ENCODE measurements at regions not wholly inside any gene's neighbourhood (a gene's known extent, or its start where the extent isn't known, plus 50 kb on each side); places are given as distances from the start of the nearest gene placed in this dataset.
A peak's percentile ranks its signal among the peaks of the same experiment; 100 is the strongest.

DNA sequence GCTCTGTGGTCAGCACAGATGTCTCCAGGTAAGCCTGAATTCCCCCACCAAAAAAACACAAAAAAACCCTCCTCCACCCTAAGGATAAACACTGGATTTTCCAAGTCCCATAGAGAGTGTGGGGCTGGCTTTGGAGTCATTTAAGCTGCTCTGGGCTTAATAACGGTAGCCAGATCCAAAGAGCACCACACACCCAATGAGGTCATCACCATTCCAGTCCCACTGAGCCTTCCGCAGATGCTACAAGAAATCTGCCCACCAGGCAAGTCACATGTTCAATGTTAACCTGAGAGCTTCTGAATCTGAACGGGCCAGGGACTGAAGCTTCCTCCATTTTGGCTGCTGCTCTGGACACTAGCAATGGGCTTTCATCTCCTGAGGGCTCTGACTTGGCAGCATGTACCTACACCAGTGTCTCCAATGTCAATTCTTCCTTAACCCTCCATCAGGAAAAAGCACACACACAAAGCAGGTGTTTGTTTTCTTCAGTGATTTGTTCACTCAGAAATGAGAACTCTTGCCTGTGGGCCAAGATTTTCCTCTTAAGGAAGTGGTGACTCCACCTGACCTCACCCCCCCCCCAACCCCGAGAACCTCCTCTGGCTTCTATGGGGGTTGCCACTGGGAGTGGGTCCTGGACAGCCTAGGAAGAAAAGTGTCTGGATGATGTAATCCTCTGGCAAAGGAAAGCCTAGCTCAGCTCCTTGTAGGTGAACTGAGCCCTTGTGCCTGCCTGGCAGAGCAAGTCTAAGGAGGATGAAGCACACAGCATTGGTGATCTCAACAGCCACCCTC, 220.1 kb downstream of the FOXL1 start:
- no peak overlapping the region for H3K4me3 ChIP-seq (ENCODE audit: control insufficient read depth, low read depth, low read length)
- TF ChIP-seq, protein P1, sequence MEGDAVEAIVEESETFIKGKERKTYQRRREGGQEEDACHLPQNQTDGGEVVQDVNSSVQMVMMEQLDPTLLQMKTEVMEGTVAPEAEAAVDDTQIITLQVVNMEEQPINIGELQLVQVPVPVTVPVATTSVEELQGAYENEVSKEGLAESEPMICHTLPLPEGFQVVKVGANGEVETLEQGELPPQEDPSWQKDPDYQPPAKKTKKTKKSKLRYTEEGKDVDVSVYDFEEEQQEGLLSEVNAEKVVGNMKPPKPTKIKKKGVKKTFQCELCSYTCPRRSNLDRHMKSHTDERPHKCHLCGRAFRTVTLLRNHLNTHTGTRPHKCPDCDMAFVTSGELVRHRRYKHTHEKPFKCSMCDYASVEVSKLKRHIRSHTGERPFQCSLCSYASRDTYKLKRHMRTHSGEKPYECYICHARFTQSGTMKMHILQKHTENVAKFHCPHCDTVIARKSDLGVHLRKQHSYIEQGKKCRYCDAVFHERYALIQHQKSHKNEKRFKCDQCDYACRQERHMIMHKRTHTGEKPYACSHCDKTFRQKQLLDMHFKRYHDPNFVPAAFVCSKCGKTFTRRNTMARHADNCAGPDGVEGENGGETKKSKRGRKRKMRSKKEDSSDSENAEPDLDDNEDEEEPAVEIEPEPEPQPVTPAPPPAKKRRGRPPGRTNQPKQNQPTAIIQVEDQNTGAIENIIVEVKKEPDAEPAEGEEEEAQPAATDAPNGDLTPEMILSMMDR (conservative IDR thresholded peaks at IDR 0.05; ENCODE audit: control insufficient read depth, insufficient read depth, low read depth, low read length), result no peak
- peak; percentile 36 for DNase-seq (ENCODE audit: low read depth)

DNA sequence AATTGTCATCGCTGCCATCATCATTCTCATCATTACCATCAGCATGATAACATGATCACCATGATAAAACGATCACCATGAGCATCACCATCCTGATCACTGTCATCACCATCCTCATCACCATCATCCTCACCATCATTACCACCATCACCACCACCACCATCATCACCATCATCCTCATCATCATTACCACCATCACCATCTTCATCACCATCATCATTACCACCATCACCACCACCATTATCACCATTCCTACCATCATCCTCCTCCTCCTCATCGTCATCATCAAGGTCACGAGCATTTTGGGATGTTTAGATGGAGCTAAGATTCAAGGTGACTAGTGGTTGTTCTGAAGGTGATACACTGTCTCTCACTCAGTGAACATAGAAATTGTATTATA, 221.0 kb downstream of the FOXL1 start:
- TF ChIP-seq, protein P1 (conservative IDR thresholded peaks at IDR 0.05; ENCODE audit: control insufficient read depth, insufficient read depth, low read depth, low read length), result no peak
- no peak for DNase-seq (ENCODE audit: low read depth)
- no peak overlapping the region for H3K4me3 ChIP-seq (ENCODE audit: control insufficient read depth, low read depth, low read length)

DNA sequence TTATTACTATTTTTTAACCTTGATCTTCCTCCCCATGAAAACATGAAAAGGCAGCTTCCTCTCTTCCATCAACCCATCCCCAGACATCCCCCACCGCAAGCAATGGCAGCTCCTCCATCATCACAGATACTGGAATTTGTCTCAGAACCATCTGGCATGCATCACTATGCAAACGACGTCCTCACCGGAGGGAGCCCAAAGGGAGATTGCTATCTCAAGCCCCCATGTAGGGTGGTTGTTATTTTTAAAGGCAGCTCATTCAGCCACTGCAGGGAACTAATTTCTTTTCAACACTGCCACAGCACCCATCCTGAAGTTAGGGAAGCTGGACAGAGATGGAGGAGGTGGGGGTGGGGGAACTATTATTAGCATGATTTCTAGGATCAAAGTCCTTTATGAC, 222.5 kb downstream of the FOXL1 start:
- no peak for DNase-seq (ENCODE audit: low read depth)
- no peak overlapping the region for H3K4me3 ChIP-seq (ENCODE audit: control insufficient read depth, low read depth, low read length)
- TF ChIP-seq, protein P1 (conservative IDR thresholded peaks at IDR 0.05; ENCODE audit: control insufficient read depth, insufficient read depth, low read depth, low read length), result no peak

DNA sequence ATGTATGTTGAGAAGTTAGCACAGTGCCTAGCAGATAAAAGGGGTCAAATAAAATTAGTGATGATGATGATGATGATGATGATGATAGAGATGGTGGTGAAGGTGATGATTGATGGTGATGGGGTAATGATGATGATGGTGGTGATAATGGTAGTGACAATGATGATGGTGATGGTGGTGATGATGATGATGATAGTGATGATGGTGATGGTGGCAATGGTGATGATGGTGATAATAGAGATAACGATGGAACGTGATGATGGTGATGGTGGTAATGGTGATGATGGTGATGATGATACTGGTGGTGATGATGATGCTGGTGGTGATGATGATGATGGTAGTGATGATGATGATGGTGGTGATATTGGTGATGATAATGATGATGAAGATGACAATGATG, 223.7 kb downstream of the FOXL1 start:
- H3K4me3 ChIP-seq (ENCODE audit: control insufficient read depth, low read depth, low read length), result no peak overlapping the region
- TF ChIP-seq, protein P1 (conservative IDR thresholded peaks at IDR 0.05; ENCODE audit: control insufficient read depth, insufficient read depth, low read depth, low read length), result no peak
- DNase-seq (ENCODE audit: low read depth), result no peak

DNA sequence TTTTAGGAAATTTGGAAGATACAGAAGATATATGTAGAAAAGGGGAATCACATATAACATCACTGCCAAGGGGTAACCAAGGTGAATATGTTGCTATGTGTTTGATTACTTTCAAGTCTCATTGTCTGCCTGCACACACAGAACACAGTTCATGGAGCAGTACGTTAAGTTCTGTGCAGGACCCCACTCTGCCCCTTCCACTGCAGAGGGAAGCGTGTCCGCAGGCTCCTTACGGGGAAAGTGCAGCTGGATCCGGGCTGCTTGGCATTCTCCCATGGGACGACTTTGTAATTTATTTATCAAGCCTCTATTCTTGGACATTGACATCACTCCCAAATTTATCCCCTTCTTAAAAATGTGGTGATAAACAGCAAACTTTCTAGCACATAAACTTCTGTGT, 226.8 kb downstream of the FOXL1 start:
- DNase-seq (ENCODE audit: low read depth), result no peak
- TF ChIP-seq, protein P1 (conservative IDR thresholded peaks at IDR 0.05; ENCODE audit: control insufficient read depth, insufficient read depth, low read depth, low read length), result no peak
- H3K4me3 ChIP-seq (ENCODE audit: control insufficient read depth, low read depth, low read length), result no peak overlapping the region

DNA sequence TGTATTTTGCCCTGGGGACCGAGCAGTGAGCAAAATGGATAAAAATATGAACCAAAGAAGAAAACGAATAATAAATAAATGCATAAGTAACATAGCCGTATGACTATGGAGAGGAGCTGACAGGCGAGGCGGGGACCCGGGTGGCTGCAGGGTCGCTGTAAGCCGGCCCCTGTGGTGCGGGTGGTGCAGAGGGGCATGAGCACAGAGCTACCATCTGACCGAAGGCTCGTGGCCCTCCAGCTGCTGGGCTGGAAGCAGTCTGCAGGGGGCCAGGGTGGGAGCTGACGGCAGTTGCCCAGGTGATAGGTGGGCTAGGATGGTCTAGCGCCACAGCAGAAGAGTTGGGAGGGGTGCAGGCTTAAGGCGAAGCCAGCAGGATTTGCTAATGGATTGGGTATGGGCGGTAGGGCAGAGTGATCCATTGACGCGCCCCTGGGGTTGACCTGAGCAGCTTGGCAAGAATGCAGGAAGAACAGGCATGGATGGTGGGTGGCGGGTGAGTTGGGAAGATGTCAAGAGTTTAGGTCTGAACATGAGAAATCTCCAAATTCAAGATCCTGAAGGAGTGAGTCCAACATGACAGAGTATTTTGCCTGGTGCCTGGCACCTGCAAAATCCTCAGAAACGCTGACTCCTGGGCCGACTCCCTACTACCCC, 228.0 kb downstream of the FOXL1 start:
- DNase-seq (ENCODE audit: low read depth), result no peak
- no peak overlapping the region for H3K4me3 ChIP-seq (ENCODE audit: control insufficient read depth, low read depth, low read length)
- TF ChIP-seq, protein P1 (conservative IDR thresholded peaks at IDR 0.05; ENCODE audit: control insufficient read depth, insufficient read depth, low read depth, low read length), result no peak

Measured in fibroblast of mammary gland (primary cell).